CD4-positive, alpha-beta T cell treated with Interleukin-17A for 4 hours (primary cell): ENCODE measurements at regions not wholly inside any gene's neighbourhood (a gene's known extent, or its start where the extent isn't known, plus 50 kb on each side); places are given as distances from the start of the nearest gene placed in this dataset.
"Not testable (repeated sequence)": the region's sequence is repeated elsewhere in the genome, so short reads cannot be mapped to it uniquely, and the experiment has no call there.

Source experiments
- DNase-seq: peaks from one replicate; pipeline ENCODE4 v3.0.0-alpha.2; 2020; ENCODE audit warnings: mixed read lengths

DNA sequence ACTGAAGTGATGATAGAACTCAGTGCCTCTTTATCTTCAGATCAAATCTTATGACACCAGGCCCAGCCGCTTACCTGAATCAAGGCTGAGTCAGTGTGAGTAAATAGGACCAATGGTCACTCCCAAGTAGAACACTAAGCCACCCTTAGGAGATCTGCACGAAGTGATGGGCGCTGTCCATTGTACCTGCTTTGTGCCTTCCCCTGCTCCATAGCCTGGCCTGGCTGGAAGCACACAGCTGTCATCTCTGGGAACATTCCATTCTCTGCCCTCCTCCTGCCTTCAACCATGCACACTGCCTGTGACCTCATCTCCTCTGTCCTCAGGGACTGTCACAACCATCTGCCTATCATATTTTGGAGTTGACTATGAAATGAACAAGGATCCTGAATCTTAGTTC lies 279.5 kb upstream of the ASIC2 start:
- no peak for DNase-seq

DNA sequence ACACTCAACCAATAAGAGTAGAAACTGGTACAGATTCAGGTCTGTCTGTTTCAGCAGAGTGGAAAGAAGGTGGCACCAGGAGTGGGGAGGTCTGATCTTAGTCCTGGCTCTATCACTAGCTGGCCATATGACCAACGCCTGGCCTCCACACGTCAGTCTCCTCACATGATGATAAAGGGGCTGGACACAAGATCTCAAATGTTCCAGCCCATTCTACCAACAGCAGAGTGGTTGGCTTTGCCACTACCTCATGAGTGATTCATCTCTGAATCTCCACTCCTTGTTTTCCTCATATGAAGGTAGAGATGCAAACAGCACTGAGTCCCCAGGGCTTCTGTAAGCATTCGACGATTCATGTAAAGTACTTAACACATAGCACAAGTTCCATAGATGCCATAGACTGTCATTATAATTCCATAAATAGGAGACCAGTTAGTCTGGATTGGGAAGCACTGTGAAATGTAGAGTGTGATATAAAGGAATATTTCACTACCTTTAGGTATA lies 281.9 kb upstream of the ASIC2 start:
- no peak for DNase-seq

DNA sequence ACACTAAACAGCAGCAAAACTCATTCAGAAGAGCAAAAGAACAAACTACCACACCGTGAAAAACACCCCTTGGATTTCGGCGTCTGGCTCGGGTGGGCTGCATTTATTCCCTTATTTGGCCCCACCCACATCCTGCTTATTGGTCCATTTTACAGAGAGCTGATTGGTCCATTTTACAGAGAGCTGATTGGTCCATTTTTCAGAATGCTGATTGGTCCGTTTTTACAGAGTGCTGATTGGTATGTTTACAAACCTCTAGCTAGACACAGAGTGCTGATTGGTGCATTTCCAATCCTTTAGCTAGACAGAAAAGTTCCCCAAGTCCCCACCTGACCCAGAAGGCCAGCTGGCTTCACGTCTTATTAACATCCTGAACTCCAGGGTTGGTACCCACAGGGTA lies 286.6 kb upstream of the ASIC2 start:
- DNase-seq = not testable (repeated sequence)

DNA sequence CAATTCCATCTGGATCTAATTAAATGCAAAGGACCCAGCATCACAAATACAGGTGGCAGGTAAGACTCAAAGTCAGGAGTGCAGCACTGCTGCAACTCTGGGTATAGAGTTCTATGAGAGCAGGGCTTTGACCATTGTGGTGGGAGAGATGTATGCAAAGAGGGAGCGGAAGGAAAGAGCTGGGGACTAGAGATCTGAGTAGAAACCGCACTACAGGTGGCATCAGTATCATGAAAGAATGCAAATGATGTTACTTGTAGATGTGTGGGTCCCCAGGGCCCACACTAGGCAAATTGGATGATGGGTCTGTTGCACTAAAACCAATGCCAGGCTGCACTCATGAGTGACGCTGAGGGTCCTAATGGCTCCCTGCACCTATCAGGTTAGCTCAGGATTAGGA lies 287.1 kb upstream of the ASIC2 start:
- DNase-seq = no peak

DNA sequence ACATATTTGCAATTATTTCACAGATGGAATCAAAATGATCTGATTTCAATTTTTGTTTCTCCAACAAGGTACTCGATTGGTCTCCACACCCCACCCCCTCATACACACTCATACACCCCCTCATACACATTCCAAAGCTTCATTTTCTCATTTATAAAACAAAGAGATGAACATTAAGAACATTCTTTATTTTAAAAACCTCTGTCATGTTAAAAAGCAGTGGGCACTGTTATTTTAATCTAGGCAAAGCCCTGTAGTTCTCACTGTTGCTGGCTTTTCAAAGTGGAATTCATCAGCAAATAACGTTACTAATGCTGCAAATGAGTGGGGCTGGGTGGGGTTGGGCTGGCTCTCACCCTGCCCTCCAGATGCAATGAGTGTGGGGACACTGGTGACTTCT lies 289.6 kb upstream of the ASIC2 start:
- DNase-seq = no peak

DNA sequence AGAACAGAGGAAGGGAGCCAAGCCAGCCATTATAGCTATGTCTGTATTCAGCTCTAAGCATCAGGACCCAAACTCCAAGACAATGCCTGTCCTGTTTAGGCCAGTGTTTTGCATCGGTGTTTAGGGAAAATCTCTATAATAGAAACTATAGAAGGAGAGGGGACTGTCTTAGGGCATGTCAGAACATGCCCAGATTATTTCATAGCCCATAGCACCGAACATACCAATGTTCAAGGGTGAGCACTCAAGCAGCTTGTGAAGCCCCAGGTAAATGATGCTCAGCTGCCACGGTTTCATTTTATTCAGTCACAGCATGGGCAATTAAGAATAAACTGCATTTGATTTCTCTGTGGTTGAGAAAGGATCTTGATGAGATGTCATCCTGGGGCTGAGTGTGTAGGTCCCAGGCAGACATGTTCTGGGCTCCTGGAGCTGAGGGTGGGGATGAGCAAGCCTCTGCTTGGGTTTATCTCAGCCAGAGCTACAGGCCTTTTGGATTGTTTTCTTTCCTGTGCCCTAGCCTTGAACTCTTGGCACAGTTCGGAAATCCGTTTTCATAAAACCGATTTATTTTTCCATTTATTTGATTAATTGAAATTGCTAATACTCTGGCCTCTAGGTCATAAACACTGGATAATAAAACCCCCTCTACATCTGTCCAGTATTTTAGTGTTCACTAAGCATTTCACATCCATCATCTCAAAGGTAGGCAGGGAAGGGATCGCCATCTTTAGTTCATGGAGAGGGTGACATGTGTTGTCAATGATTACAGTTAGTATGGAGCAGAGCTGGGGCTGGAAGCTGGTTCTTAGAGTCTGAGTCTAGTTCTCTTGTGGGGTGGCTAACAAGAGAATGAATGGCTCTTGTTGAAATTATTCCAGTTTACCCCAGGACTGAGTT lies 290.7 kb upstream of the ASIC2 start:
- no peak for DNase-seq

DNA sequence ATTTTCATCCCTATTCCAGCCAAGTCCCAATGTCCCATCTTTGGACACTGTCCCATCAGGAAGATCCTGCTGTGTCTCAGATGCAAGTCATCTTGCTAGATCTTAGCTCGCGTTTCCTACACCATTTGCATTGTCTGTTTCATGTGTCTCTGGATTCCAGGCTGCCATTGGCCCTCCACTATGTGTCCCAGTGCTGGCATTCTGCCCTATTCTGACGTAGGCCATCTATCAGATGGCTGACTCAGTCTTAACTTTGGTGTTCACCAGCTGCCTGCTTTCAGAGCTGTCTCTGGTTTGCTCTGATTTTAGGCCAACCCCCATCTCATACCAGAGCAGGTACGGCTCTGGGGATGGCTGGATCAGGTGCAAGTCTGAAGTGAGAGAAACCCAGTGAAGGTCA lies 300.9 kb upstream of the ASIC2 start:
- no peak for DNase-seq

DNA sequence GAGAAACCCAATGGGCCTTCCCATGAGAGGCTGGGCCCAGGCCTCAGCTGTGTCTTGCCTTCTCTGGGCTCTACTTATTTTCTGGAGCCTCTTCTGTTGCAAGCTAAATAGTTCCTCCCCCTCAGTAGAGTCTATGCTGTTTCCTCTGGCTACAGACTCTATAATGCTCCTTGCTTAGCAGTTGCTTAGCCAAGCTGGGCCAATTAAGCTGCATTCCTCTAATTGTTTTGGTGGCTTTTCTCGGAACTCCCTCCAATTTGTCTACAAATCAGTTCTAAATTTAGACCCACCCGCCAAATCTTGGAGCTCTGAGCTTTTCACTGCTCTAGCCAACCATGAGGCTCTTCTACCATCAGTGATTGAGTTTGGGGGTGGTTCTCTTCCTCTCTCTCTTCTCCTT lies 302.7 kb upstream of the ASIC2 start:
- DNase-seq = no peak

DNA sequence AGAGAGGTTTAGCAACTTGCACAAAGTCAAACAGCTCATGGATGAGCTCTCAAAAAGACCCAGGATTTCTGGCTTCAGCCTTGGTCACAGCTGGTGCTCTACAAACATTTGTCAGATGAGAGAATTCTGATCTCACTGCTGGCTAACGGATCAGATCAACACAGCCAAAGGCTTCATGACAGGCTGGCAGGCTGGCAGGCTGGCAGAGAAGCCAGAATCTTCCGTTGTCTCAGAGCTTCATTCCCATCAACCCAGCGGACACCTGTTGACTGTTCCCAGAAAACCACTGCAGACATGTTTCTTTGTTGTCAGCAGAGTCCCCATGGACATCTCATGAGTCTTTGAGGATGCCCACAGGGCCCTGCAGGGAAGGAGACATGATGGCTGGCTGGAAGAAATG lies 303.8 kb upstream of the ASIC2 start:
- DNase-seq = no peak

DNA sequence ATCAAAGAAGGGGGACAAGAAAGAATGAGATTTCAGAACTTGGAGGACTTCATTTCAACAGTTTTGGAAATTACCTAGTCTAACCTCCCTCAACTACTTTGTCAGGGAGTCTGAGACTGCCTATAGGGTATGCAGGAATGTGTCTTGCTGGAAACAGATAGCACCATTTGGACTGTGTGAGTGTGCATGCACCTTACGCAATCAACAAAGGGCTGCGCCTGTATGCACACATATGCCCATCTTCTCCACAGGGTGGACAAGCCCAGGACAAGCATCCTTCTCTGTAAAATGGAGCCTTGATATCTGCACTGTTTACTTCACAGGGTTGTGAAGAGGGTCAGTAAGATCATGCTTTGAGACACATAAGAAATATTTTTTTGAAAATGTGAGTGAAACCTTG lies 305.7 kb upstream of the ASIC2 start:
- DNase-seq = no peak

DNA sequence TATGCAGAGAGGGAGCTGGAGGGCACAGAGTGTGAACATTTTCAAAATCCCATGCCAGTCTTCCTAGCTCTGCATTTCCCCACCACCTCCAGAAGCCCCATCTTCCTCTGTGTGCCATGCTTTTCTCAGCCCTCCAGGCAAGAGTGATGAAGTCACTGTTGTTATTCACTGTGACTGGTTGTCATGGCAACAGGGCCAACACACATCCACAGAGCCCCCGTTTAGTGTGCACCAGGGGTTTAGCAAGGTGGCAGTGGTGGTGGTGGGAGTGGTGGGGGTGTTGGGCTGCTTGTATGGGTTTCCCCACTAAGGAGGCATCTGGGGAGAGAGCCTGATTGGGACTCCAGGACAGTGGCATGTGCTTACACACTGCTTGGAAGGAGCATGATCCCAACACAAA lies 309.9 kb upstream of the ASIC2 start:
- no peak for DNase-seq

DNA sequence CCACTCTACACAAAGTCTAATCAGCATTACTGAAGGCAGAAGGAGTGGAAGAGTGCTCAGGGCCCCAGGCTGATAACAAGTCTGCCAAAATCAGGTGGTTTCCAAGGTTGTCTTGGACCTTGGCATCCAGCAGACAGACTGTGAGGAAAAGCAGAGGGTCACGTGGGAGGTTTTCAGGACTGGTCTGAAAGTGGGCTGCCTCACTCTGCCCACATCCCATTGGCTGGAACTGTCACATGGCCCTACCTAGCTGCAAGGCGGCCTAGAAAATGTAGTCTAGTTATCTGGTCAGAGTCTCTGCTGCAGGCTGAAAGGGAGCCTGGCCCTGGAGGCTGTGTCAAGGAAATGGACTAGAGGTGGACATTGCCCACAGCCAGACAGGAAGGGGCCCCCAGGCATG lies 310.7 kb upstream of the ASIC2 start:
- DNase-seq = no peak

DNA sequence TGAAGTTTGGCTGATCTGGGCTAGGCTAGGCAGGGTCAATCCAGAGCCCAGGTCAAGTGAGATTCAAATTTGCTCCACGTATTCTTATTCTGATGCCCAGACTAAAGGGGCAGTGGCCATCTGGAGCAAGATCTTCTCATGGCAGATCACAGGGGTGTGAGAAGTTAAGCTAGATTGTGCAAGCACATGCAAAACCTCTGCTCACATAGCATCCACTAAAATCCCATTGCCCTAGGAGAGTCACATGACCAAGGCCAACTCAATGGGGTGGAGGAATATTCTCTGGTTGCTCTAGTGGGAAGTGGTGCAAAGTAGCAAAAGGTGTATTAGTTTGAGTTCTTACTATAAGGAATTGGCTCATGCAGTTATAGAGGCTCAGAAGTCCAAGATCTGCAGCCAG lies 318.4 kb upstream of the ASIC2 start:
- DNase-seq = no peak

DNA sequence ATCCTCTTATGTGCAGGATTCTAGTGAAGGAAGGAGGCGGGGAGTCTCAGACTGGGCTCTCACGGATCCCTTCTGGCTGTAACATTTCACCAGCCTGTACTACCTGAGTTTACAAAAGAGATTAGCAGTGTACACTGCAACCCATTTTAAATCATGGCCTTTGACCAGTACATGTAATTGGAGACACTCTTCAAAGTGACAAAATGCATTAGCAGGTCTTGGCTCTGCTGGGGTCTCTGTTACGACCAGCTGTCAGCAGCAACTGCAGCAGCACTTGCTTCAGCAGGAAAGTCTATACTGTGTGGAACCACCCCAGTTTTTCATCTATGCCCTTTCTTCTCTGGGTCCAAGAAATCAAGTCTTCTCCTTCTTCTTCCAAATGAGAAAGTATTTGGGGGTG lies 322.8 kb upstream of the ASIC2 start:
- no peak for DNase-seq

DNA sequence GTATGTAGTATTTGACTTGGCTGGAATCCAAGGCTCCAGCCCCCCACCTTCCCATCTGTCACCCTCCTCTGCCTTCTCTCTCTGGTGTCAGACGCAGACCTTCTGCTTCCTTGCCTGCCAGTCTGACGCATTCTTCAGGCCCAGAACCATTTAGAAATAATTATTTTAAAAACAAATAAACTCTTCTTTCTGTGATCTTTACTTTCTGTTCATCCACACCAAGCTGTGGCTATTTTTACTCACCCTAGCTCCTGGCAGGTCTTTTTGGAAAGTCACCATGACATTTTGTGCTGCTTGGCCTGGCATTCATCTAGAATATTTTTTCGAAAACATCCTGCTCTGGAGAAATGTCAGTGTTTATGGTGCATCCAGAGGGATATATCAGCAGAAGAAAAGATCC lies 330.7 kb upstream of the ASIC2 start:
- DNase-seq = no peak

DNA sequence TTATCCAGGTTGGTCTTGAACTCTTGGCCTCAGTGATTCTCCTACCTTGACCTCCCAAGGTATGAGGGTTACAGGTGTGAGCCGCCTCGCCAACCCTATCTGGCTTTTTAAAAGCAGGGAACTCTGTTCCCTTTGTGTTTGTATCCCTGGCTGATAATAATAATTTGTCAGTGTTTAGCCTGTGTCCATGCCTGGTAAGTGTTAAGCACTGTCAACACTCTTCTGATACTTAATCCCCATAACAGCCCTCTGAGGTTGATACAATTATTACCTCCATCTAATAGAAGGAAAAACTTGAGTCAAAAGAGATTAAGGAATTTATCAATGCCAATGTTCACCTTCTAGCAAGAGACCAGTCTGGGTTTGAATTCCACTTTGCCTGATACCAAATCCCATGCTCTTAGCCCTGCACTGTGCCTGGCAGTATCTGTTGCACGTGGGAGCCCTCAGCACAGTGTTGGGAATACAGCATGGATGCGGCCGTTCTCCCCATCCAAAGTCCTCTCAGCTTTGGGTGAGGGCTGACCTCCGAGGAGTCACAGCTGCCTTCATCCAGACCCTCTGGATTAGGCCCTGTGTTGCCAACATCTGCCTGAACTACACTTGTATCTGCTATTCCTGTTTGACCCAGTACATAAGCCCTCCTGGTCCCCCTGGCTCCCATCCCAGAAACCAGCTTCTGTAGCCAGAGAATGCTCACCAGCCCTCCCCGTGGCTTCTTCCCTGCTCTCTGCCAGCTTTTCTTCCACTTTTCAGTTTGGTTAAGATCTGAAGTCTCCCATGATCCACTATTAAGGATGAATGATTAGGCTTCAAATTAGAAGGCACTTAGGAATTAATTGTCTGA lies 335.6 kb upstream of the ASIC2 start:
- DNase-seq = no peak

DNA sequence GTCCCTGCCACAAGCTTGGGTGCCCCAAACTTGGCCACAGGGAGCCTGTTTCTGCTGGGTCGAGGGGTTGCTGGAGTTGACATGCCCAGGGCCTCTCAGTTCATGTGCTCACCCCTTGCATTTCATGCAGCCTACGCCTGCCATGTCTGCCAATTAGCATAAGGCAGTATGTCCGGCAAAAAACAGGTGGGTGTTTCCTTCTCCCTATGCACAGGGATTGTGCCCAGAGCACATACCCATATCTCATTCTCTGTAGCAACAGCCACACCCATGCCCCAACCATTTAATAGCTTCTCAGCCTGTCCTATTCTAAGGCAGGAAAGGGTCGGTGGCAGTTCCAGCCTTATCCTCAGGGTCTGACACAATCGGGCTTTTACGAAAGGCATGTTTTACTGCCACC lies 340.4 kb upstream of the ASIC2 start:
- DNase-seq = no peak

DNA sequence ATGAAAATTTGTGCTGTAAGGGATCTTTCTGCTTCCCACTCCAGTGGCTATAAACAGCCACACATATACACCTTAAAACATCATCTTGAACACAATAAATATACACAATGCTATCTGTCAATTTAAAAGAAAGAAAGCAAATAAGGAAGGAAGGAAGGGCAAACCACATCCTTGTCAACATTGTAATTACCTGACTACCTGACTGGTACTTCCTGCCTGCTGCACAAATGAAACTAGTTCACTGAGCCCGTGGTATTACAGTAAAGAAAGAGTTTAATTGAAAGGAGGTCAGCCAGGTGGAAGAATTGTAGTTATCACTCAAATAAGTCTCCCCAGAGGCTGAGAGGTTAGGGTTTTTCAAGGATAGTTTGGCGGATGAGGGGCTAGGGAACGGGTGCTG lies 344.4 kb upstream of the ASIC2 start:
- DNase-seq = no peak

DNA sequence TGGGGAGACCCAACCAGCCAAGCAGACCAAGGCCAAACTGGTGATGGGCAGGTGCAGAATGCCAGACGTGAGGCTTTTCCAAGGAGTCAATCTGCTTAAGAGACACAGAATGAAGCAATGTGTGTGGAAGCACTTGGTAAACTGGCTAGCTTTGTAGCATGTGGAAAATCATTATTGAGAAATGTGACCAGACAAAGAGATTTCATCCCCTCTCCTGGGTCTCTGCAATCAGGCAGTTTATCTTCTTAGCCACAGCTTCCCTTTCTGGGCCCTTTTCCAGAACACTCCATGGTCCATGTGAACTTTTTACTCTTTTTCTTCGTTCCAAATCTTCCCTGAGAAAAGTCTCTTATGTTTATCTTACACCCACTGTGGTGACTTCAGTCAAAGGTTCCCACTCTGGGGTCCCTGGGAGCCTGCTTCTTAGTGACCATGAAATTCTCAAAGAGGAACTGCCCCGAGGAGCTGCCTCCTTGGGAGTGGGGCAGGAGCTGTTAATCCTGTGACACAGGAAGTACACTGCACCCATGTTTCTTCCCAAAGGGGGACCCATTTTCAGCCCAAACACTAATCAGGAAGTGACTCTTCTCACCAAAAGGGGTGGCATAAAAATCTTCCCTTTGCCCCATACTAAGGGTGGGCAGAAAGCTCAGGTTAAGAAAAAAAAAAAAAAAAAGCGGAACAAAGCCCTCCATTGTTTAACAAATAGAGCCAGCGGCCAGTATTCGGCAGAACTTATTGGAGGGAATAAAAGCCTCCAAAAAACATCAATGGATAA lies 346.2 kb upstream of the ASIC2 start:
- DNase-seq = no peak

DNA sequence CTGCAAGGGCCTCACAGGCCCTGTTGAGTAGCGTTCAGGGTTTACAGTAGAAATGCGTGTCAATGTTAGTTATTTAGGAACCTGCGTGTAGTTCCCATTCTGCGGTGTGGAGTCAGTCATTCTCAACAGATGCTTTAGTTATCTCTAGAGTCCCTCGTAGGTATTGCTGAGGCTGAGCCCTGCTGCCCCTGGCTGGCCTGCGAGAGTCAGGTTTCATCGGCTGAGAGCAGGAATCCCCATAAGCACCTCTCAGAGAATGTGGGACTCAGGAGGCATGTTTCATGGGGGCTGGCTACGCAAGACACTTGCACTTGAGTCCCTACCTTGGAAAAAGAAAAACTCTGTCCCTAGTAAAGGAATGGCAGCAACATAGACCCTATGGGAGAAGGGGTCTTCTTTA lies 347.5 kb upstream of the ASIC2 start:
- no peak for DNase-seq

DNA sequence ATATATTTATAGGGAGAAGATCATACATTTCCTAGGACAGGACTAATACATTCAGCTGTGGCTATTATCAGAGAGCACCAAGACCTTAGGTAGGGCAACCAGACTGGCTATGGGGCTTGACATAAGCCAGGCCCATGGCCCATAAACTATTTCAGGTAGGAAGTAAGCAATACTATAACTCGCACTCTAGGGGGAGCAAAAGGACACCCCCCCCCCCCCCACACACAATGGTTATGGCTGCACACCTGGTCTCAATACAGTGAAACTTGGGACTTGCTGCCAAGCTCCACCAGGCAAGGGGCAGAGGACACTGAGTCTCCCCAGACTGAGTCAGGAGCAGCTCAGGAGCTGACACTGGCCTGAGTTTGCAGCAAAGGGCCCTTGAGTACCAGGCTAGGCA lies 348.9 kb upstream of the ASIC2 start:
- DNase-seq = no peak

DNA sequence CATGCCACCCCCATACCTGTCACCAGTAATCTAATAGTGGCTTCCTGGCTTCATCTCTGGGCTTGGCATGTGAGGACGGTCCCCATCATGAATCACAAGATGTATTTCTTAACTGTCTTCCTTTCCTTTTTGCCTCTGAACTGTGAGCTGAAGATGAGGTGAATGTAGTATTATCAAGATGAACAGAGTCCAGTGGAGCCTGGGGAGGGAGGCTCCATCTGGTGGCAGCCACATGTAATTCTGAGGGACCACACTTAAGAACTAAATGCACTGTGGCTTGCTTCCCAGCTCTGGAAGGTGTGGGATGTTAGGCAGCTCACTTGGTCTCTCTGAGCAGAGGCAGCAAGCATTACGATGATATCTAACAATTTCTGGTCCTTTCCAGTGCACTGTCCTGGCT lies 354.9 kb upstream of the ASIC2 start:
- DNase-seq = no peak

DNA sequence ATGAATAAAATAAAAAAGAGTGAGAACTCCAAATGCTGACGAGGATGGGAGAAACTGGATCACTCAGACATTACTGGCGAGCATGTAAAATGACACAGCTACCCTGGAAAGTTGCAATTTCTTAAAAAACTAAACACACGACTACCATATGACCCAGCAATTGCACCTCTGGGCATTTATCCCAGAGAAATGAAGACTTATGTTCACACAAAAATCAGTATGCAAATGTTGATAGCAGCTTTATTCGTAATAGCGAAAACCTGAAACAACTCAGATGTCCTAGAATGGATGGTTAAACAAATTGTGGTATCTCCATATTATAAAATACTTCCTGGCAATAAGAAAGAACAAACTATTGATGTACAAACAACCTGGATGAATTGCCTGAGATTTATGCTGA lies 357.2 kb upstream of the ASIC2 start:
- DNase-seq = no peak
